ENCODE measurements at regions not wholly inside any gene's neighbourhood (a gene's known extent, or its start where the extent isn't known, plus 50 kb on each side); places are given as distances from the start of the nearest gene placed in this dataset.

- no peak for ATAC-seq (ENCODE audit: low read depth)
- POLR2A ChIA-PET, result no interaction called here
Observed at GRCh38 chr18:30066288-30066687, 976.3 kb downstream of the DSC3 start.

DNA sequence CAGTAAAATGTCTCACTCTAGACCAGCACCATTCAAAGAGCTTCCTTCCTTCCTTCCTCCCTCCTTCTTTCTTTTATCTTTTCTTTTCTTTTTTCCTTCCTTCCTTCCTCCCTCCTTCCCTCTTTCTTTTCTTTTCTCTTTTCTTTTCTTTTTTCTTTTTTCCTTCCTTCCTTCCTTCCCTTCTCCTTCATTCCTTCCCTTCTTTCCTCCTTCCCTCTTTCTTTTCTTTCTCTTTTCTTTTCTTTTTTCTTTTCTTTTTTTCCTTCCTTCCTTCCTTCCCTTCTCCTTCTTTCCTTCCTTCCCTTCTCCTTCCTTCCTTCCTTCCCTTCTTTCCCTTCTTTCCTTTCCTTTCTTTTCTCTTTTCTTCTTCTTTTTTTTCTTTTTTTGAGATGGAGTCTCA is 985.1 kb downstream of the DSC3 start:
- Mint-ChIP-seq H3K9me3 (peaks cover 2% of the 10 kb centered on the region), H3K4me3 (no peak overlapping the region), H3K27me3 (no peaks in the 10 kb centered on the region), H3K36me3 (ENCODE audit: low read depth) (no peaks in the 10 kb centered on the region), H3K4me1 (no peaks in the 10 kb centered on the region), H3K27ac (no peak overlapping the region)
- intact Hi-C loops (cut with micrococcal nuclease), result no loop called here
- ATAC-seq (ENCODE audit: low read depth) (no peak), DNase-seq (no peak)
- CTCF ChIA-PET, result no interaction called here
- POLR2A ChIA-PET, result no interaction called here
- TF ChIP-seq CTCF (IDR thresholded peaks at IDR 0.05), result no peak

More at GRCh38 chr18:30066288-30066687, 976.3 kb downstream of the DSC3 start:
- no peak overlapping the region for H3K27ac Mint-ChIP-seq
- H3K4me3 Mint-ChIP-seq, result no peak overlapping the region
- TF ChIP-seq CTCF (IDR thresholded peaks at IDR 0.05), result no peak
- intact Hi-C loops (cut with micrococcal nuclease), result loop anchor here (5.0 kb wide), 1 partner anchor 51 kb away; no protein-coding TSS in a partner anchor
- CTCF ChIA-PET, result no interaction called here
- H3K36me3 Mint-ChIP-seq (ENCODE audit: low read depth), result no peaks in the 10 kb centered on the region
- no peaks in the 10 kb centered on the region for H3K9me3 Mint-ChIP-seq
- DNase-seq, result no peak
- H3K4me1 Mint-ChIP-seq, result no peaks in the 10 kb centered on the region
- no peaks in the 10 kb centered on the region for H3K27me3 Mint-ChIP-seq

DNA sequence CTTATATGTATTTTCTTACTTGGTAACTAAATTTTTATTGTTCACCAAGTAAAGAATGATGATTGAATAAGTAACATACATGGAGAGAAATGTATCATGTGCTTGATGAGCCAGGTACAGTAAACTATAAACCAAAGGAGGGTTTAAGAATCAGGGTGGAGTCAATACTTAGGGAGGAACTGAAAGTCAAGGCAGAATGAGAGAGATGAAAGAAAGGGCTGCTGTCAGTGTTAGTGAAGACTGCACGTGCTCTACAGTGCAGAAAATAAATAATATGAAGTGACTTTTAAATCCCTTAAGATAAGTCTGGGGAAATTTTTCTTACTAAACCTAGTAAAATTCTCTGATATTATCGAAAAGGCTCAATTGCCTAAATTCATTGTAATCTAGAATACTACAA is 986.0 kb downstream of the DSC3 start:
- H3K4me3 Mint-ChIP-seq, result no peak overlapping the region
- H3K27ac Mint-ChIP-seq, result no peak overlapping the region
- H3K9me3 Mint-ChIP-seq, result peaks cover 2% of the 10 kb centered on the region
- TF ChIP-seq CTCF (IDR thresholded peaks at IDR 0.05), result no peak
- ATAC-seq (ENCODE audit: low read depth) (no peak), DNase-seq (no peak)
- intact Hi-C loops (cut with micrococcal nuclease), result no loop called here
- POLR2A ChIA-PET, result no interaction called here
- H3K4me1 Mint-ChIP-seq, result no peaks in the 10 kb centered on the region
- no peaks in the 10 kb centered on the region for H3K27me3 Mint-ChIP-seq
- CTCF ChIA-PET, result no interaction called here
- no peaks in the 10 kb centered on the region for H3K36me3 Mint-ChIP-seq (ENCODE audit: low read depth)

DNA sequence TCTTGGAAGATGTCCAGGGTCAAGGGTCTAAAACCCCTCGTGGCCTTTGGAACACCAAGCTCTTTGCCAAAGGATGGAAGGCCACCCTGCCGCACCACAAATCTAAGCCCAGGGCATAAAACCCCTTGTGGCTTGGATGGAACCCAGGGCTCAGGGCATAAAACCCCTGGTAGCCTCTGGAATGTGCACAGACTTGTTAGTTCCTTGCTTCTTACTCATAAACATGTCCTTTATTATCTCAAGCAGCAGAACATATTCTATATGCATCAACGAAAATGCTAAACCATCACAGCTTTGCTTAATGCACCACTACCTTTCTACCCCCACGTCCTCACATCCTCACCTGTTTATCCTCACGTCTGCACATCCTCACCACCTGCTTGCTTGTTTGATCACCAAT is 998.0 kb downstream of the DSC3 start:
- DNase-seq, result no peak
- Mint-ChIP-seq H3K36me3 (ENCODE audit: low read depth) (no peaks in the 10 kb centered on the region), H3K27ac (no peak overlapping the region), H3K4me1 (no peaks in the 10 kb centered on the region), H3K27me3 (no peaks in the 10 kb centered on the region), H3K4me3 (no peak overlapping the region), H3K9me3 (peaks cover 4% of the 10 kb centered on the region)
- no peak for TF ChIP-seq CTCF (IDR thresholded peaks at IDR 0.05)
- intact Hi-C loops (cut with micrococcal nuclease), result no loop called here
- ChIA-PET POLR2A (no interaction called here), CTCF (no interaction called here)
- ATAC-seq (ENCODE audit: low read depth), result no peak

DNA sequence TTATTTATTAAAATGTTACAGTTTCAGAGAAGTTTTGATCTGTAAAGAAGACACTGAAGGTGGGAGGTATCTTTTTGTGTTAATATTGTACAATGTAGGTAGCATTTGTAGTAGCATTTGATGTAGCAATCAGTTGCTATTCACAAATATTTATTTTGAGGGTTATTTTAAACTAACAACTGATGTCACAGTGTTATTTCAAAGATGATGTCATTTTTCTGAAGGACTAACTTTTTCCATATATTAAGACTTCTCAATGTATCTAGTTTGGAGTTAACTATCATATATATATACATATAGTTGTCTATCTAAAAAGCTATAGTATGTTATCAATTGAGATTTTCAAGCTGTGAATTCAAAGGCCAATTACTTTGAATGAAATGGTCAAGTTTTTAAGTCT is 1003.3 kb downstream of the DSC3 start:
- no peak overlapping the region for H3K27ac Mint-ChIP-seq
- ATAC-seq (ENCODE audit: low read depth) (no peak), DNase-seq (no peak)
- intact Hi-C loops (cut with micrococcal nuclease), result no loop called here
- no peaks in the 10 kb centered on the region for H3K4me1 Mint-ChIP-seq
- peaks cover 3% of the 10 kb centered on the region for H3K9me3 Mint-ChIP-seq
- CTCF ChIA-PET, result no interaction called here
- POLR2A ChIA-PET, result no interaction called here
- no peaks in the 10 kb centered on the region for H3K27me3 Mint-ChIP-seq
- no peak overlapping the region for H3K4me3 Mint-ChIP-seq
- H3K36me3 Mint-ChIP-seq (ENCODE audit: low read depth), result no peaks in the 10 kb centered on the region
- no peak for TF ChIP-seq CTCF (IDR thresholded peaks at IDR 0.05)
